Kidney epithelial cell (primary cell): ENCODE measurements at regions not wholly inside any gene's neighbourhood (a gene's known extent, or its start where the extent isn't known, plus 50 kb on each side); places are given as distances from the start of the nearest gene placed in this dataset.
"Not testable (repeated sequence)": the region's sequence is repeated elsewhere in the genome, so short reads cannot be mapped to it uniquely, and the experiment has no call there.

ENCODE experiments used
- DNase-seq: peaks from one replicate; pipeline ENCODE4 v3.0.0-alpha.2; 2010; ENCODE audit warnings: low read depth
- H3K27me3 ChIP-seq: 2 replicates; pipeline ENCODE4 v1.6.0; 2011; ENCODE audit warnings: low read length; ENCODE audit not compliant: control insufficient read depth, insufficient read depth
- H3K36me3 ChIP-seq: 2 replicates; pipeline ENCODE4 v1.5.1; 2011; ENCODE audit warnings: low read length; ENCODE audit not compliant: control insufficient read depth, insufficient read depth
- H3K4me3 ChIP-seq: 2 replicates; pipeline ENCODE4 v1.5.1; 2011; ENCODE audit warnings: low read depth, mild to moderate bottlenecking, control low read depth, low read length
- TF ChIP-seq, protein P1 (sequence below): IDR thresholded peaks from 2 replicates; pipeline ENCODE4 v1.5.1; 2011; ENCODE audit warnings: mild to moderate bottlenecking, moderate library complexity, low read length, control low read depth, inconsistent platforms; ENCODE audit not compliant: insufficient read depth, poor library complexity, severe bottlenecking

DNA sequence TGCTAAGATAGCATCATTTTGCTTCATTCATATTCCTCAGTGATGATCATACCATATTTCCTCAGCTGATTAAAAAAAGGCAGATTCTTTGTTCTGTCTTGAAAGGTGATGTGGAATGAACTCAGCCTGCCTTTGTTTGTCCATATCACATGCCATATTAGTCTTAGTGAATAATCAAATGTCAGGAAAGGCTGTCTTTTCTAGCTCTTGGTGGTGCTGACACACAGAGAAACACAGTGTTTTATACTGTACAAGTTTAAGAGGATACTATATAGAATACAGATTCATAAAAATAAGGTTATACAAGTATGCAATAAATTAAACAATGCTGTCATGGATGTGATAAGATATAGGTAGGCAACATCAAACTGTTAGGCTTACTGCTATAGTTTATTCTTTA is 97.1 kb upstream of the FAM98A start:
- Histone ChIP-seq H3K4me3 (no peak overlapping the region), H3K36me3 (no peaks in the 10 kb centered on the region), H3K27me3 (no peaks in the 10 kb centered on the region)
- no peak for DNase-seq
- TF ChIP-seq, protein P1, sequence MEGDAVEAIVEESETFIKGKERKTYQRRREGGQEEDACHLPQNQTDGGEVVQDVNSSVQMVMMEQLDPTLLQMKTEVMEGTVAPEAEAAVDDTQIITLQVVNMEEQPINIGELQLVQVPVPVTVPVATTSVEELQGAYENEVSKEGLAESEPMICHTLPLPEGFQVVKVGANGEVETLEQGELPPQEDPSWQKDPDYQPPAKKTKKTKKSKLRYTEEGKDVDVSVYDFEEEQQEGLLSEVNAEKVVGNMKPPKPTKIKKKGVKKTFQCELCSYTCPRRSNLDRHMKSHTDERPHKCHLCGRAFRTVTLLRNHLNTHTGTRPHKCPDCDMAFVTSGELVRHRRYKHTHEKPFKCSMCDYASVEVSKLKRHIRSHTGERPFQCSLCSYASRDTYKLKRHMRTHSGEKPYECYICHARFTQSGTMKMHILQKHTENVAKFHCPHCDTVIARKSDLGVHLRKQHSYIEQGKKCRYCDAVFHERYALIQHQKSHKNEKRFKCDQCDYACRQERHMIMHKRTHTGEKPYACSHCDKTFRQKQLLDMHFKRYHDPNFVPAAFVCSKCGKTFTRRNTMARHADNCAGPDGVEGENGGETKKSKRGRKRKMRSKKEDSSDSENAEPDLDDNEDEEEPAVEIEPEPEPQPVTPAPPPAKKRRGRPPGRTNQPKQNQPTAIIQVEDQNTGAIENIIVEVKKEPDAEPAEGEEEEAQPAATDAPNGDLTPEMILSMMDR = no peak

DNA sequence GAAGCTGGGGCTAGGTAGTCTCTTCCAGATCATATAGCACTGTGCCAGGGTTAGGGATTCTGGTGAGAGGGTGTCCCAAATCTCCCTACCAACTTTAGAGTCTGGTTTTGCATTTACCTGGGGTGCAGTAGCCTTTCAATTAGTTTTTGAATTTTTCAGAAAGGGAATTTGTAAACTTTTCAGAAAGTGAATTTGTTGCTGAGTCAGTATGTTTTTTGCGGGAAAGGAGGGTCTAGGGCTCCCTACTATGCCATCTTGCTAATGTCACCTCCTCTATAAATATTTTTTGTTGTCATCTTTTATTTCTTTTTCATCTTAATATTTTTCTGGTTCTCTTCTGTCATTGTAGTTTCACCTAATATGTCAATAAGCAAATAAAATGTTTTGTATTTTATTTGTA is 95.8 kb upstream of the FAM98A start:
- H3K4me3 ChIP-seq = no peak overlapping the region
- no peak for DNase-seq
- TF ChIP-seq, protein P1 = no peak
- H3K36me3 ChIP-seq = no peaks in the 10 kb centered on the region
- H3K27me3 ChIP-seq = no peaks in the 10 kb centered on the region

- not testable (repeated sequence) for H3K36me3 ChIP-seq
Observed at GRCh38 chr2:33690686-33691085, 91.6 kb upstream of the FAM98A start.

GRCh38 chr2:33681364-33681757 is 82.3 kb upstream of the FAM98A start:
- Histone ChIP-seq H3K36me3 (no peaks in the 10 kb centered on the region), H3K4me3 (no peak overlapping the region), H3K27me3 (no peaks in the 10 kb centered on the region)
- TF ChIP-seq, protein P1 = no peak
- no peak for DNase-seq

More at GRCh38 chr2:33690686-33691085, 91.6 kb upstream of the FAM98A start:
- not testable (repeated sequence) for H3K27me3 ChIP-seq, H3K4me3 ChIP-seq, DNase-seq

DNA sequence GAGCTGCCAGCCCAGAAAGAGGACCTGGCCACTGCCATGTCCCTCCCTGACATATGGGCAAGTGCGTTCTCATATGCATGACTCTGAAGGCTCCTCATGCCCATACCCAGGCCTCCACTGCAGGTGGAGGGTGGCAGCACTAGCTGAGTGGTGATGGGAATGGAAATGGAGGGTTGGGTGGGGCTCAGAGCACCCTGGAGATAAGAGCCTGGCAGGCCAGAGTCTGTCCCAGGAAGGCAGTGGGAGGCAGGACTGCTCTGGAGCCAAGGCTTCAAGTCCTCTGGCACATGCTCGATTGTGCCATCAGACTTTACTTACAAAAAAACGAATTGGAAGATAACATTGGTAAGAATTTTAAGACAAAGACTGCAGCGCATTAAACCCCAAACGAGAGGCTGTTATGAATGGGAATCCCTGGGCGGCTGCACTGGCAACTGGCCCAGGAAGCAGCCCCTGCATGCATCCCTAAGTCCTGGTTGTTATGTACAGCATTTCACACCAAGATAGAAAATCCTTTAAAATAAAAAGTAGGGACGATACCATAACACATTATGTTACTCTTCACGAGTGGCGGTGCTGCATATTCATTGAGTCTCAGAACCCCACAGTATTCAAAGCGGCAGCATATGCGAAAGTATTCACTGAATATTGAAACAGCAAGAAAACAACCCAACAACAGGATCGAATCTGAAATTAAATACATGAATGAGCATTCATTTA is 81.7 kb upstream of the FAM98A start:
- DNase-seq = no peak
- no peaks in the 10 kb centered on the region for H3K27me3 ChIP-seq
- no peak overlapping the region for H3K4me3 ChIP-seq
- no peaks in the 10 kb centered on the region for H3K36me3 ChIP-seq
- TF ChIP-seq, protein P1 = no peak

GRCh38 chr2:33678436-33678835 is 79.3 kb upstream of the FAM98A start:
- TF ChIP-seq, protein P1 = no peak

More at GRCh38 chr2:33678436-33678835, 79.3 kb upstream of the FAM98A start:
- no peaks in the 10 kb centered on the region for H3K27me3 ChIP-seq
- DNase-seq = peak; percentile 19
- no peak overlapping the region for H3K4me3 ChIP-seq
- no peaks in the 10 kb centered on the region for H3K36me3 ChIP-seq
